ENCODE measurements at regions not wholly inside any gene's neighbourhood (a gene's known extent, or its start where the extent isn't known, plus 50 kb on each side); places are given as distances from the start of the nearest gene placed in this dataset.

GRCh38 chr6:3659748-3660147 lies 91.8 kb downstream of the PXDC1 start:
- TF ChIP-seq POLR2AphosphoS5 (IDR thresholded peaks at IDR 0.05; ENCODE audit: low read depth) (no peak), CREB1 (CRISPR knock-in tag; IDR thresholded peaks at IDR 0.05; ENCODE audit: low read depth) (no peak)
- TF ChIP-seq, protein P1, sequence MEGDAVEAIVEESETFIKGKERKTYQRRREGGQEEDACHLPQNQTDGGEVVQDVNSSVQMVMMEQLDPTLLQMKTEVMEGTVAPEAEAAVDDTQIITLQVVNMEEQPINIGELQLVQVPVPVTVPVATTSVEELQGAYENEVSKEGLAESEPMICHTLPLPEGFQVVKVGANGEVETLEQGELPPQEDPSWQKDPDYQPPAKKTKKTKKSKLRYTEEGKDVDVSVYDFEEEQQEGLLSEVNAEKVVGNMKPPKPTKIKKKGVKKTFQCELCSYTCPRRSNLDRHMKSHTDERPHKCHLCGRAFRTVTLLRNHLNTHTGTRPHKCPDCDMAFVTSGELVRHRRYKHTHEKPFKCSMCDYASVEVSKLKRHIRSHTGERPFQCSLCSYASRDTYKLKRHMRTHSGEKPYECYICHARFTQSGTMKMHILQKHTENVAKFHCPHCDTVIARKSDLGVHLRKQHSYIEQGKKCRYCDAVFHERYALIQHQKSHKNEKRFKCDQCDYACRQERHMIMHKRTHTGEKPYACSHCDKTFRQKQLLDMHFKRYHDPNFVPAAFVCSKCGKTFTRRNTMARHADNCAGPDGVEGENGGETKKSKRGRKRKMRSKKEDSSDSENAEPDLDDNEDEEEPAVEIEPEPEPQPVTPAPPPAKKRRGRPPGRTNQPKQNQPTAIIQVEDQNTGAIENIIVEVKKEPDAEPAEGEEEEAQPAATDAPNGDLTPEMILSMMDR (conservative IDR thresholded peaks at IDR 0.05; ENCODE audit: low read depth in 2 of 2): no peak
